H4 (cell line): ENCODE measurements at regions not wholly inside any gene's neighbourhood (a gene's known extent, or its start where the extent isn't known, plus 50 kb on each side); places are given as distances from the start of the nearest gene placed in this dataset.
"Not testable (repeated sequence)": the region's sequence is repeated elsewhere in the genome, so short reads cannot be mapped to it uniquely, and the experiment has no call there.

Experiments used
- DNase-seq: peaks from one replicate; pipeline ENCODE4 v3.0.0-alpha.2; 2015; ENCODE audit warnings: low spot score

DNA sequence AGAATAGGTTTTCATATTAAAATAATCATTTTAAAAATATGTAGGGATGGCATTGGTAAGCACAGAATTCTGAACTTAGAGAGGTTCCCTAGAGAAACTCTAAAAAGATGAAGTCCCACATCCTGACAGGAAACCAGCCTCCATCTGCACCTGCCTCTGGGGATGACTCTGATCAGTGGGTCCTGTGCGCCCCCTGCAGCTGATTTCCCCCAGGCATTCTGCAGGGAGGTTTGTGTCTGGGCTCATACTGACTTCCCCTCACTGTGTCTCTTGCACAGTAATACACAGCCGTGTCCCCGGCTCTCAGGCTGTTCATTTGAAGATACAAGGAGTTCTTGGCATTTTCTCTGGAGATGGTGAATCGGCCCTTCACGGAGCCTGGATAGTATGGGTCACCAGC is 602.9 kb downstream of the TMEM121 start:
- DNase-seq = no peak

DNA sequence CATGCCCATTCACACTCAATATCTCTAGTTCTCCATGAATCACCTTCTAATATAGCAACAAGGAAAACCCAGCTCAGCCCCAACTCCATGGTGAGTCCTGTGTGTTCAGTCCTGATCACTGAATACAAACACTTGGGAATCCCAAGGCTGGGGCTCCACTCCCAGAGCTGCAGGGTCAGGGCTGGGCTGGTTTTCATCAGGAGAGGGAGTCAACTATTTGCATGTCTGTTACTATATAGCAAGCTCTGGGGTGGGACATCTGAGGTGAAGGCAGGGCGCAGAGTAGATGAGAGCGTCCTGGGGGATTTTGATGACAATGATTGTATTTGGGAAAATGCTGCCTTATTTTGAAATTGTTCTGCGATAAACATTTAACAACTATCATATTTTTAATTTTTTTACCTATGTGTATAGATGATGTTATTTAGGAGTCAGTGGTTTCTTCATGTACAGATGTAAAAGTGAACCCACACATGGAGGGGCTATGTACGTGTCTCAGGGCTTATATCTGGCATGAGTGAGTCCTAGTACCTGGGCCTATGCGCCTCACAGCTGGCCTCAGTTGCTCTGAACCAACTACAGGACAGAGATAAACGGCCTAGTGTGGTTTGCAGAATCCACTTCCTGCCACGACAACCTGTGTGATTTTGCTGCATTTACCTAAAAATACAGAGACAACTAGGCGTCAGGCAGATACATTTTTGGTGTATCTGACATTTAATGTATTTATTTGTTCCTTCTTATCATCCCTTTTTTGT is 603.7 kb downstream of the TMEM121 start:
- DNase-seq = not testable (repeated sequence)

- DNase-seq = not testable (repeated sequence)
These were observed 606.7 kb downstream of the TMEM121 start for GRCh38 chr14:106133126-106133525.

DNA sequence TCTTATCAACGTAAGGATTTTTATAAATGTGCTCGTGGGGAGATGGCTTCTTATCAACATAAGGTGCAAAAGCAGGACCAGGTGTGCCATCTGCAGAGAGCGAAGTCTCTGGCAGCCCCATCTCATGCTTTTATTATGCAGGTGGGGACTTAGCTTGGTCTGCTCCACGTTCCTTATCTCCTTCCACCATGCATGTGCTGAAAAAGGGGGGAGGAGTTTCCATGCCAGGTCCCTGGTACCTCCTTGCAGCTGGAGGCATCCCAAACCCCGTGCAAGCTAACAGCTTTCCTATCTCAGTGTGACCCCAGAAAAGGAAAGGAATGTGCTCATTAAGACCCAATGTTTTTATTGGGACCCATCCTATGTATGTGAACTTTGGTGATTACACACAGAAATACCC is 608.5 kb downstream of the TMEM121 start:
- no peak for DNase-seq

DNA sequence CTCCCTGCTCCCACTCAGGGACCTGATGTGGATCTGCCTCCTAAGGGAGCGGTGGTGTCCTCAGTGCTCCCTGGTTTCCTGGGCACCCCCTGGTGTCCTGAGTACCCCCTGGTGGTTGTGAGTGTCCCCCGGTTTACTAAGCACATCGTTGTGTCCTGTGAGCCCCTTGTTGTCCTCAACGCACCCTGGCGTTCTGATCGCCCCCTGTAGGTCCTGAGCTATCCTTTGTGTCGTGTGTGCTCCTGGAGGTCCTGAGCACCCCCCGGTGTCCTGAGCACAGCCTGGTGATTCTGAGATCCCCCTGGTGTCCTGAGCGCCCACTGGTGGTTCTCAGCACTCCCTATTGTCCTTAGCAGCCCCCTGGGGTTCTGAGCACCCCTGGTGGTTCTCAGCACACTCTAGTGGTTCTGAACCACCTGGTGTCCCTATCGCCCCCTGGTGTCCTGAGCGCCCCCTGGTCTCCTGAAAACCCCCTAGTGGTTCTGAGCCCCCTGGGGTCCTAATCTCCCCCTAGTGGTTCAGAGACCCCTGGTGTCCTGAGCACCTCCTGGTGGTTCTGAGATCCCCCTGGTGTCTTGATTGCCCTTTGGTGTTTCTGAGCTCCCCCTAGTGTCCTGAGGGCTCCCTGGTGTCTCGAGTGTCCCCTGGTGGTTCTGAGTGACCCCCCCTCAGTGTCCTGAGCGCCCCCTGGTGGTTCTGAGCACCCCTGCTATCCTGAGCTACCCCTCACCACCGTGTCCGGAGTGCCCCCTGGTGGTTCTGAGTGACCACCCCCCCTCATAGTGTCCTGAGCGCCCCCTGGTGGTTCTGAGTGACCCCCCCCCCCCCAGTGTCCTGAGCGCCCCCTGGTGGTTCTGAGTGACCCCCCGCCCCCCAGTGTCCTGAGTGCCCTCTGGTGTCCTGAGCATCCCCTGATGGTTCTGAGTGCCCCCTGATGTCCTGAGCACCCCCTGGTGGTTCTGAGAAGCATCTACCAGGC is 615.1 kb downstream of the TMEM121 start:
- no peak for DNase-seq

DNA sequence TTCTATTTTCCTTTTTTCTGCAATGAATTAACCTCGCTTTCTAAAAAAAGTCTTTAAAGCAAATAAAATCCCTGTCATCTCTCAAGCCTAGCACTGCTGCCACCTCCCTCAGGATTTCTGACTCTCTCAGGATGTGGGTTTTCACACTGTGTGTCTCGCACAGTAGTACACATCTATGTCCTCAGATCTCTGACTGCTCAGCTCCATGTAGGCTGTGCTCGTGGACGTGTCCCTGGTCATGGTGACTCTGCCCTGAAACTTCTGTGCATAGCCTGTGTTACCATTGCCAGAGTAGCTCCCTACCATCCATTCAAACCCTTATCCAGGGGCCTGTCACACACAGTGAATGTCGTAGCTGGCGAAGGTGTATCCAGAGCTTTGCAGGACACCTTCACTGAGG is 619.3 kb downstream of the TMEM121 start:
- not testable (repeated sequence) for DNase-seq

GRCh38 chr14:106153362-106153955 is 627.1 kb downstream of the TMEM121 start:
- DNase-seq = not testable (repeated sequence)

GRCh38 chr14:106163316-106163715 is 636.9 kb downstream of the TMEM121 start:
- DNase-seq = no peak

DNA sequence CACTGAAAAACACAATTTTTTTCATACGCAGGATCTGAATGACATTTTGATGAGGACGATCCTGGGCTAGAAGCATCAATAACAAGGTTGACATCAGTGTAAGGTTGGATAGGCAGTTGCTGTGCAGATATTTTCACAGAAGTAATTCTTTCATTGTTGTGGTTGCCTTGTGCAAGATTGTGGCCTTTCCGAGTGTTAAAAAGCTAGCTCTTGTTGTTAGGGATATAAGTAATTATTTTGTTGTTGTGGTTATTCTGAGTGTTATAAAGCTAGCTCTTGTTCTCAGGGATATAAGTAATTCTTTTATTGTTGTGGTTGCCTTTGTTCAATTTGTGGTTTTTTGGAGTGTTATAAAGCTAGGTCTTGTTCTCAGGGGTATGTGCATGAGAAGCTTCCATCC is 637.4 kb downstream of the TMEM121 start:
- not testable (repeated sequence) for DNase-seq

DNA sequence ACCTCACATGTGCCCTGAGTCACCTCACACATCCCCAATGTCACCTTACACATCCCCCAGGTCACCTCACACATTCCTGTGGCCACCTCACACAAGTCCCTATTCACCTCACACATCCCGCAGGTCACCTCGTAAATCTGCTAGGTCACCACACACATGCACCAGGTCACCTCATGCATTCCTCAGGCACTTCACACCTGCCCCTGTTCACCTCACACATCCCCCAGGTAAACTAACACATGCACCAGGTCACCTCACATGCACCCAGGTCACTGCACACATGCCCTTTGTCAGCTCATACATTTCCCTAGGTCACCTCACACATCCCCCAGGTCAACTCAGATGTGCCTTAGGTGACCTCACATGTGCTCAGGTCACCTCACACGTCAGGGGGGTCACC is 639.8 kb downstream of the TMEM121 start:
- no peak for DNase-seq

- no peak for DNase-seq
These were observed 640.3 kb downstream of the TMEM121 start for GRCh38 chr14:106166650-106167204.

GRCh38 chr14:106170163-106170658 is 643.8 kb downstream of the TMEM121 start:
- not testable (repeated sequence) for DNase-seq

GRCh38 chr14:106174206-106174605 is 647.8 kb downstream of the TMEM121 start:
- no peak for DNase-seq

DNA sequence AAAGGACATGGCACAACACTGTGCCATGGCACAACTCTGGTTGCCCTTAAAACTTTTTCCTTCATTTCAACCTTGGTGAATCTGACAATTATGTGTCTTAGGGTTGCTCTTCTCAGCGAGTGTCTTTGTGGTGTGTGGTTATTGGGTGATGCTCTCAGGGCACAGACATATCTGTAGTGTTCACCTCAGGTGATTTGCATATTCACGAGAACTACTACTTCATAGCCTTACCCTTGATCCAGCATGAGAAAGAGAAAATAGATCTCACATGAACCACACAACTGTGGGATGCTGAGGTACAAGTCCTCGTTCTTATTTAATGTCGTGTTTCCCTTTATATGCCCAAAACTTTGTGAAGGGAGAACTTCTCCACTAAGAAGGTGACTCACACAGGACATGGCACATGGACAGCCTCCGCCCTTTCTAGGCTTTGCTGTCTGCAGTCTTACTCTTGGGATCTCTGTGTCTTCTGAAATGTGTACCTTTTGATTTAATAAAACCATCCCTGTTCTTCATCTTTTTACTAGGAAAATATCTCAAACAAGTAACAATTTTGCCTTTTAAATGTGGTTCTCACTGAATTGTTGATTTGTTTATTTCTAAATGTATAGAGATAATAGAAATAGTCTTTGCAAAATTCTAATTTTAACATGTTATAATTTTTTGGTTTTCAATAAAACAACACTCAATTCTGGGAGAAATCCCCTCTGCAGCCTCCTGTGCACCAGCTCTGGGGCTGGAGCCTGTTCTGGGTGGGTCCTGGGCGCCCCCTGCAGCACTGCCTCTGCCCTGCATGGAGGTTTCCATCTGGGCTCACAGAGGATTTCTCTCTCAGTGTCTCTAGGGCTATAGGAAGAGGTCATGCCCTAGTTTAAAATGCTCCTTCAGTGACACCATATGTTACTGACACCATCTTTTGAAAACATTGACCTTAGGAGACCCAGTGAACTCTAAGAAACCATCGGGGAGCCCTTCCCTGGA is 651.2 kb downstream of the TMEM121 start:
- DNase-seq = not testable (repeated sequence)

DNA sequence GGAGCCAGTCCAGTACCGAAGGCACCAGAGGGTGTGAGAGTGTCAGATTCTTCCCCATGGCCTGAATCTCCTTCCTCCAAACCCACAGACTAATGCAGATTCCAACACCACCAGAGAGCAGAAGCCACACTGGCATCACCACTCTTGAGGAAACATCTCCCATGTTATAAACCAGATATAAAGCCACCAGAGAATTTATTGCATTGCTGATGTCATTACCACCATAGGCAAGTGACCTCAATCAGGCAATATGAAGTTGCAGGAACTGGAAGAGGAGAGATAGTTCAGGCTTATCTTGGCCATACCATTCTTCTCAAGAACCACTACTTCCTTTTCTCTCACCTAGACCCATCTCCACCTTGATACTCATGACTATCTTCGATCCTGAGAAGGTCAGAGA is 653.4 kb downstream of the TMEM121 start:
- DNase-seq = no peak

- DNase-seq = not testable (repeated sequence)
These were observed 658.4 kb downstream of the TMEM121 start for GRCh38 chr14:106184771-106185170.

DNA sequence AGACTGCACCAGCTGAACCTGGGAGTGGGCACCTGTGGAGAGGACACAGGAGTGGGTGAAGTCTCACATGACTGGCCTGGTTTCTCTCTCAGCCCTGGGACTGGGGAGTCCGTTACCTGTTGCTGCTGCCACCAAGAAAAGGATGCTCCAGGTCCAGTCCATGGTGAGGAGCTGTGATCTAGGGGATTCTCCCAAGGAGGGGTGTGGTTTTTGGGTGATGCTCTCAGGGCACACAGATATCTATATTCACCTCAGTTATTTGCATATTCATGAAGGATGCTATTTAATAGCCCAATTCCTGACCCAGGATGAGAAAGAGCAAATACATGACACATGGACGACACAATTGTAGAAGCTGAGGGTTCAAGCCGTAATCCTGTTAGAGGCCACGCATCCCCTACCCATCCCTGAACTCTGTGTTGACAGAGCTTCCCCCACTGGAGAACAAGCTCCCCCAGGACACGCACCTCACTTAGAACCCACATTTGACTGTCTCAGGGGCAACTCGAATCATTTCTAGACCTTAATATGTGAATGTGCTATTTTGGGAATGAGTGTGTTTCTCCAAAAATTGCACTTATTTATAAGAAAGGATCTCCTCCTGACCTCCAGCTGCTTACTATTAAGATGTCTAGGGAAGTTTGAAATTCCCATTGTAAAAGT is 658.9 kb downstream of the TMEM121 start:
- not testable (repeated sequence) for DNase-seq

- no peak for DNase-seq
These were observed 659.5 kb downstream of the TMEM121 start for GRCh38 chr14:106185837-106186233.

- DNase-seq = no peak
These were observed 660.8 kb downstream of the TMEM121 start for GRCh38 chr14:106187216-106187615.

GRCh38 chr14:106192701-106193100 is 666.3 kb downstream of the TMEM121 start:
- not testable (repeated sequence) for DNase-seq
